Suprapubic skin (tissue), 3 donors: ENCODE measurements at regions not wholly inside any gene's neighbourhood (a gene's known extent, or its start where the extent isn't known, plus 50 kb on each side); places are given as distances from the start of the nearest gene placed in this dataset.

Experiments used
- EP300 ChIP-seq: sonication (generic); formaldehyde crosslinking; IDR thresholded peaks from one replicate; pipeline ENCODE4 v1.6.1; 2017; ENCODE audit warnings: antibody characterized with exemption
- POLR2A ChIP-seq, 2 donors: fragments of 450-650 bp; IDR thresholded peaks; one replicate each; pipeline ENCODE4 v1.6.1; 2017; ENCODE audit warnings: antibody characterized with exemption in 2 of 2, mild to moderate bottlenecking in 2 of 2, moderate library complexity in 2 of 2
- TF ChIP-seq, protein P1 (sequence below), 2 donors: fragments of 200-600 bp in 1 of 2; fragments of 450-650 bp in 1 of 2; sonication (generic) in 1 of 2; IDR thresholded peaks; one replicate each; pipeline ENCODE4 v1.5.1; 2016 to 2019; ENCODE audit warnings: antibody characterized with exemption in 2 of 2, mild to moderate bottlenecking in 1 of 2, moderate library complexity in 1 of 2

DNA sequence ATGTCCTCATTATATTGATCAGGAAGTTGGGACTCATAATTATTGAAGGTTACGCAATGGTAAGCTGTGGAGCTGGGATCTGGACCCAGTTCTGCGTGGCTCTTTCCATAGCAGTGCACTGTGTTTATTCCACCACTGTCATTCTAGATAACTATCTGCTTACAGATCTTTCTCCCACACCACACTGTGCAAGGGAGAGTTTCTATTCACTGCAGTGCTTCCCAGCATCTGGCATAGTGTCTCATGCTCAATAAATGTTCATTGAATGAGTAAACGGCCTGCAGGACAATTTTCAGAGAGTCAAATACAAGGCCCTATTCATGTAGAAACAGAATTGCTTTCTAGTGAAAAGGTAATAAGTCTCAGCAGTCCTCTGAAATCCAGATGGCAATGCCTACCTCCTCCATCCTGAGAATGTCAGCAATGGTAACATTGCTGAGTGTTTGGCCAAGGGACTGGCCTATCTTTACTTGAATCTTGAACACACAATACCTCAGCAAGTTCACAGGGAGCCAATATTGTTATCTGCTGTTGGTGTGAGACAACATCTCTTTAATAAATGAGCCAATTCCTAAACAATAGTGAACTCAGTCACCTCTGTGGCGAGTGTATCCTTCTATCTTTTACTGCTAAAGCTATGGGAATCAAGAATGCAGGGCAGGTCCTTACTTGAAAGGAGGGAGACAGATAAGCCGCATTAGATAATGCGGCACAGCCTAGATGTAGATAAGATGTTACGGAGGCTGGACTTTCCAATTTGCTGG, 332.4 kb upstream of the PRICKLE1 start:
- TF ChIP-seq, protein P1, sequence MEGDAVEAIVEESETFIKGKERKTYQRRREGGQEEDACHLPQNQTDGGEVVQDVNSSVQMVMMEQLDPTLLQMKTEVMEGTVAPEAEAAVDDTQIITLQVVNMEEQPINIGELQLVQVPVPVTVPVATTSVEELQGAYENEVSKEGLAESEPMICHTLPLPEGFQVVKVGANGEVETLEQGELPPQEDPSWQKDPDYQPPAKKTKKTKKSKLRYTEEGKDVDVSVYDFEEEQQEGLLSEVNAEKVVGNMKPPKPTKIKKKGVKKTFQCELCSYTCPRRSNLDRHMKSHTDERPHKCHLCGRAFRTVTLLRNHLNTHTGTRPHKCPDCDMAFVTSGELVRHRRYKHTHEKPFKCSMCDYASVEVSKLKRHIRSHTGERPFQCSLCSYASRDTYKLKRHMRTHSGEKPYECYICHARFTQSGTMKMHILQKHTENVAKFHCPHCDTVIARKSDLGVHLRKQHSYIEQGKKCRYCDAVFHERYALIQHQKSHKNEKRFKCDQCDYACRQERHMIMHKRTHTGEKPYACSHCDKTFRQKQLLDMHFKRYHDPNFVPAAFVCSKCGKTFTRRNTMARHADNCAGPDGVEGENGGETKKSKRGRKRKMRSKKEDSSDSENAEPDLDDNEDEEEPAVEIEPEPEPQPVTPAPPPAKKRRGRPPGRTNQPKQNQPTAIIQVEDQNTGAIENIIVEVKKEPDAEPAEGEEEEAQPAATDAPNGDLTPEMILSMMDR (IDR thresholded peaks at IDR 0.05), result no peak
- TF ChIP-seq EP300 (no peak), POLR2A (IDR thresholded peaks at IDR 0.05) (no peak)
